Left forelimb (tissue), 1 donor: ENCODE measurements at regions not wholly inside any gene's neighbourhood (a gene's known extent, or its start where the extent isn't known, plus 50 kb on each side); places are given as distances from the start of the nearest gene placed in this dataset.

Source experiments
- DNase-seq: peaks from one replicate; pipeline ENCODE4 v3.0.0-alpha.2; 2018; ENCODE audit warnings: low spot score

DNA sequence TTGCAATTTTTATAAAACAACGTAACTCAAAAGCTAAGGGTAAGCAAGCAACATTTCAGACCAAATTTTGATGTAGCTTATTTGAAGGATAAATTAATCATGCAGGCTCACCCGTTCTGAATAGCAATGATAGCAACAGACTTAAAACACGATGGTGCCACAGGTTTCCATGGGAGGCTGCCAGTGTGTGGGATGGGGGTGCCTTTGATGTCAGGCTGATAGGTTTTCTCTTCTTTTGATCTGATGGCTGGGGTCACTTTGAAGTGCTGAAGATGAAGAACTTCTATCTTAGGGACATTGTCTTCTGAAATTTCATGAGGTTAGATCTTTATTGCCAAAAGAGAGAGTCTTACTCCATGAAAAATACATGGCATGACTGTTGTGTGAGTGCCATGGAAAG is 206.8 kb downstream of the LPIN1 start:
- DNase-seq: no peak

DNA sequence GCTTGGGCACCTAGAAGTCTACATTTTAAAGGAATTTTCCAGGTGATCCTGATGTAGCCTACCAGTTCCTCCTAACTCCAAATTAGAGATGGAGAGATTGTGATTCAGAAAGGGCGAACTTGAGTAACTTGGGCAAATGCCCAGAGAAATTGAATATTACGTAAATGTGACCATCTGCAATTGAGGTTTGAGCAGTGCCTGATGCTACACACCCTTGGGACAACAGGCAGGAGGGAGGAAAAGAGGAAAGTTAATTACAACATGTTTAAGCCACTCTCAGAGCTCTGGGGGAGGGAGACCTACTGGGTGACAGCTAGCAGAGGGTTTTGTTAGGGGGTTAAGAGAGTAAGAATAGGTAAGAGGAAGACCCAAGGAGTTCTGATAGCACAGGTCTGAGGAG is 208.9 kb downstream of the LPIN1 start:
- no peak for DNase-seq

DNA sequence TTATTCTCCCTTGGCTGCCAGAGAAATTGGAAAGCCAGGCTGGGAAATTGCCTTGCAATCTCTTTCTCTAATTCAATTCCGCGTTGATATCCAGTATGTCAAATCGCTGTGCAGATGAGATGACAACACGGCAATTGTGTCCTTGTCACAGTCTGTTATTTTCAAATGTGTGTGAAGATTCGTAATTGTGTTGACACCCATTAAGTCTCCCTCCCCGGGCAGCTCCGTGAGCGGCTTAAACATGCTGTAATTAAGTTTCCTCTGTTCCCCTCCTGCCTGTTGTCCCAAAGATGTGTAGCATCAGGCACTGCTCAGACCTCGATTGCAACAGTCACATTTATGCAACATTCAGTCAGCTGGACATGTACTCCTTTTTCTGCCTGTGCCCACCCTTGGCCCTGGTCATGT is 209.5 kb downstream of the LPIN1 start:
- no peak for DNase-seq

DNA sequence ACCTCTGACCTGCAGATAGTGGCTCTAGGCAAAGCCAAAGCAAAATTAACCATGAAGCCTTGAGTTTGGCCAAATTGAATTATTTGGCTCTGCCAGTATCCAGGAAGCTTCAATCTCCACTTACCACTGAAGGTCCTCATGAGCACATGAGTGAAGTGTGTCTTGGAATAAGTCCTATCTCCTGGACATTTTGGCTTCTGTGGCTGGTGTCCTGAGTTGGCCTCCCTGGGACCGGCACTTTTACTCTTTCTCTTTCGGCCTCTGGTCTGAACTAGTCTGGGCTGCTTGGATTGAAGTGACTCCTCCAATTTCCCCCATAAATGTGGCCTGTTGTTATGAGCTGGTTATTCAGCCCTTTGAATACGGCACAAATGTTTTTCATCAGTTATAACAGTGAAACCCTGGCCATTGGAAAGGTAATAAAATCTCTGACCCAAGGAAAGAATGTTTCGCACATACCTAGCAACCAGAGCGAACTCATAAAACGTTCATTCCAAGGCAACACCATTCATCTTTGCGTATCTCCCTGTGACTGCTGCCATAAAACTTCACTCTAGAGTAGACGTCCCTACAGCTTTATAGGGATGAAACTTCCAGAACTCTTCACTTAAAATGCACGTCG is 216.4 kb downstream of the LPIN1 start:
- DNase-seq: no peak

DNA sequence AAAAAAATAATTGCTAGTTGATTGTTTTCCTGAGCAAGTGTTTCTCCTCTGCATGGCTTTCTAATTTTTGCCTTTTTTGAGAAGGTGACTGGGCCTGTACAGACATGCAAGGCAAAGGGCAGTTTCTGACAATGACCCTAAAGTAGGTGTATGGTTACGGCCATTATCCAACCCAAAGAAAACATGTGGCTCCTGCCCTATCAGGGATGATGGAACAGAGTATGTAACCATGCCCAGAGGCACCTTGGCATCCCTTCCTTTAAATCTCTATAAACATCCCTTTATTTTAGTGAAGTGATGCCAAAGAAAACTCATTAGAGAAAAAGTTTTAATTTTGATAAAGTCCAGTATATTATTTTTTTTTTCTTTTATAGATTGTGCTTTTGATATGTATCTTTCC is 217.5 kb downstream of the LPIN1 start:
- DNase-seq: no peak

DNA sequence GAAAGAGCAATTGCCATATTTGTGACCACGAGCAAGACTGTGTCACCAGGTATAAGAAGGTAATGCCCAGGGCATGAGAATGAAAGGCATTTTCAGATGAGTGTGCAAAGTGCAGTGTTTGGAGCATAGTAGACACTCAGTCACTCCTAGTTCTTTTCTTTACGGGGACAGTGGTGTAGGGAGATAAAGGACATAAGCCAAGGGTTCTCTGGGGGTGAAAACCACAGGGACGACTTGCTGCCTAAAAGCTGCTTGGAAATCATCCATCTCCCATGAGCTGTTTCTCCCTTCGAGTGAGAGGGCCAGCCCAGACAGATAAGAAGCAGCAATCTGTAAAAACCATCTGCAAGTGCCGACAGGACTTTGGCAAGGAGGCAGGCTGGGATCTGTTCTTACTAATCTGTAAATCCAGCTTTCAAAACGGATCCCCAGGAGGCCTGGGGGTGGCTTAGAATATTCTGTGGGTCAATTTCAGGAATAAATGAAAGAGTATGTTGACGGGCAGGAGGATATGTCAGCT is 221.6 kb downstream of the LPIN1 start:
- no peak for DNase-seq

DNA sequence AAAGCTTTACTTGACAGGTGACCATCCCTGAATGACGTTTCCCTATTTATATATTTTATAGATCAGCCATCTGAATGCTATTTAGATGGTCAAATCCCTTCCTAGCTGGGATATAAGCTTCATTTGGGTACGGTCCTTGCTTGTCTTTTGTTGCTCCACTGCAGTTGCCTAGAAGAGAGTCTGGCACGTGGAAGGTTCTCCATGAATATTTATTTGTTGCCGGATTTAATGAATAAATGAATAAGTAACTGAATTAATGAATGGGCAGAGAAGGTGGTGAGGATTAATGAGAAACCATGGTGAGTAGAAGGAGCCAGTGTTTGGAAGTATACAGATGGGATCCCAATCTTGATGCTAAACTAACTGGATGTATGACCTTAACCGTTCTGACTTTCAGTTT is 222.1 kb downstream of the LPIN1 start:
- no peak for DNase-seq

DNA sequence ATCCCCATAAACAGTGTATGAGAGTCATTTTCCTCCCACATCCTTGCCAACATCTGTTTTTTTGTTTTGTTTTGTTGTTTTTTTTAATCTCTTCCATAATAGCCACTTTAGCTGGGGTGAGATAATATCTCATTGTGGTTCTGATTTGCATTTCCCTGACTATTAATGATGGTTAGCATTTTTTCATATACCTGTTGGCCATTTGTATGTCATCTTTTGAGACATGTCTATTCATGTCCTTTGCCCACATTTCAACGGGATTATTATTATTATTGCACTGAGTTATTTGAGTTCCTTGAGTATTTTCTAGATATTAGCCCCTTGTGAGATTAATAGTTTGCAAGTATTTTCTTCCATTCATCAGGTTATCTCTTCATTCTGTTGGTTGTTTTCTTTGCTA is 223.3 kb downstream of the LPIN1 start:
- DNase-seq: no peak

DNA sequence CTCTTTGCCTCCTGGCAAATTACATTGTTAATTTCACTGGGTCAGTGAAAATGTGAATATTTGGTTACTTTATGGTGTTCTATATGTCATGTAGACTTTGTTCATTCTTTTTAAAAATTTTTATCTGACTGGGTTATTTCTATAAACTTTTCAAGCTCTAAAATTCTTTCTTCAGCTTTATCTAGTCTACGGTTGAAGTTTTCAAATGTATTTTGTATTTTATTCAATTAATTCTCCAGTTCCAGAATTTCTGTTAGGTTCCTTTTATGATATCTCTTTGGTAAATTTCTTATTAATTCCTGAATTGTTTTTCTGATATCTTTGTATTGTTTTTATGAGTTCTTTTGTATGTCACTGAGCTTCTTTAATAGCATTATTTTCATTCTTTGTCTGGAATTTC is 228.1 kb downstream of the LPIN1 start:
- no peak for DNase-seq

DNA sequence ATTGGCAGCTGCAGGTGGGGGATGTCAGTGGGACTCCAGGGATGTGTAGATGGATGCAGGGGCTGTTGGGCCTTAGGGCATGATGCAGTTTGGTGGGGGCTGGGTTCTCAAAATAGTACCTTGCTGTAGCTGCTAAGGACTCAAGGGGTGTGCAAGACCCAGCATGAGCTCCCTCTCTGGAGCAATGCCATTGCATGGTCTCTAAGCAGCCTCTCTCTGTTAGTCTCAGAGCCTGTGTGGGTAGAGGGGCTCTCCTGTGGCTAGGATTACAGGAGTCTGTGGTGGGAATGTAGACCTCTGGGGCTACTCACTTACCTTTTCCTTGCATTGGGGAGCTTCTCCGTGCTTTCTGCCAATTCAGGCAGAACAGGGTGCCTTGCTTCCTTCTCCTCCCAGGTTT is 228.9 kb downstream of the LPIN1 start:
- DNase-seq: no peak

DNA sequence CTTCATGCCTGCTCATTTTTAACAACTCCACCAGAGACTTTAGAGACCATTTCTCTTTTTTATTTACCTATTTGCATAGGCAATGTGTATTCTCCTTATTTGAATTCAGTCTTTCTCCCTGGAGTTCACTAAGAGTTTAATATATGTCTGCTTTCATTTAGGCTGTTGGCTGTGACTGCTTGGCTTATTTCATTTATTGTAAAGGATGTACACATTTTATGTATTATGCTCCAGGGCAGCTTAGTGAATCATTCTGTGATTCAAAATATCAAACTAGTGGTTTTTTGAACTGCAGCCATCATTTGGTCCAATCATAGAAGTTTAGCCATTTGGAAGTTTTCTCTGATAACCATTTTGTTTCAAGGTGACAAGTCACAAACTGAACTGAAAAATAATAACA is 229.6 kb downstream of the LPIN1 start:
- no peak for DNase-seq

DNA sequence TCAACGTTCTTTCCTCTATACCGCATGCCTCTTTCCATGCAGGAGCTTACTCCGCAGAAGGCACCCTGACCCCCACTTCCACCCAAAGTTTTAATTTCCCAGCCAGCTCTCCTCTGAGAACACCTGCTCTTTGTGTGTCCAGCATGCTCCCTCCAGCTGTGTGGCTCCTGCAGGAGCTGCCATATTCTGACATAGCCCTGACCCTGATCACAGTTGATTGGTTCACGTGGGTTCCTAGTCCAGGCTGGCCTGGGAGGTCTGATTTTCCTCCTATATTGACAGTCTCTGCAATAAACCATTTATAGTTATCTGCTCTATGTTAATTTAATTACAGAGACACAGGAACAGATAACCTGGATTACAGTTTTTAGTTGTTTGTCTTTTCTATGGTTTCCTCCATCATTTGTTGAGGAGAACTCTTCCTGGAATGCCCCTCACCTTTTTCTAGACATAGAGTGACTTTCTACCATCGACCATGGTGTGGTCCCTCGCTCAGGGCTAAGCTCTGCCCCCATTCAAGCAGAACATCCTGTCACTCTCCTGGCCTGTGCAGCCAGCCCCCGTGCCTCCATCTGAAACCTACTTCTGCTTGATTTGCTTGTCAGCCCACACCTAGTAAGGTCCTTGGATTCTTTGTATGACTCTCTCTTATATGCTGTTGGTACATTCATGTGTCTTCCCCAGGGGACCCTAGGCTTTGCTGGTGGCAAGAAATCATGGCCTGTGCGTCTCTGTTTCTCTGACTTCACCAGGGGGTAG is 231.5 kb downstream of the LPIN1 start:
- DNase-seq: no peak

DNA sequence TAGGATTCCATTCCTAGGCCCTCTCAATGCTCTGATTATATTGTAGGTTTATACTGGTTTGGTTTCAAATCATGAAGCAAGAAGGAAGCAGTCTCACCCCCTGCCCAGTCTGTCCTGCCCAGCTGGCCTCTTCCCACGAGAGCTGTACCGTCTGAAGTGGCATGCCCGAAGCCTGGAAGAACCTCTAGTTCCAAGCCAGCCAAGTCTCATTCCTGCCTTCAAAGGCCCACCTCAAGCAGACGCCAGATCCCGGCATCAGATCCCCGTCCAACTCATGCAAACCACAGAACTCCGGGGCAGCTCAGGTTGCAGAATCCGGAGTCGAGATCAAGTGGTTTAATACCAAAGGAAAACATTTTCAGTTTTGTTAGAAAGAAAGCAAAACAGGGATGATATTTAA is 234.4 kb downstream of the LPIN1 start:
- no peak for DNase-seq

DNA sequence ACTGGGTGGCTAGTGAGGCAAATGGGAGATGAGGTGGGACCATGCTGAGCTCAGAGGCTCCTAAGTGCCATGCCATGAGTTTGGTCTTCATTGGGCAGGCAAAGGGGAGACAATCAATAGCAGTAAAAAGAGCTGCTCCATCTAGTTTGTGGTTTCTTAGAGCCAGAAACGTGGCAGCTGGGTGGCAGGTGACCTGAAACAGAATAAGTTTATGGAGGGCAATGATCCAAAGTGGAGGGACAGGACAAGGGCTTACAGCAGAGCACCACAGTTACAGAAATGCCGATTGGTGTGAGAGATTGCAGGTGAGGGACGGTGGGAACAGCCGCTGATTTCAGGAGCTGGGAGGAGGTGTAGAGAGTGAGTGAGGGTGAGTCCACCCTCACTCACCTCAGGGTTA is 237.0 kb downstream of the LPIN1 start:
- DNase-seq: no peak

DNA sequence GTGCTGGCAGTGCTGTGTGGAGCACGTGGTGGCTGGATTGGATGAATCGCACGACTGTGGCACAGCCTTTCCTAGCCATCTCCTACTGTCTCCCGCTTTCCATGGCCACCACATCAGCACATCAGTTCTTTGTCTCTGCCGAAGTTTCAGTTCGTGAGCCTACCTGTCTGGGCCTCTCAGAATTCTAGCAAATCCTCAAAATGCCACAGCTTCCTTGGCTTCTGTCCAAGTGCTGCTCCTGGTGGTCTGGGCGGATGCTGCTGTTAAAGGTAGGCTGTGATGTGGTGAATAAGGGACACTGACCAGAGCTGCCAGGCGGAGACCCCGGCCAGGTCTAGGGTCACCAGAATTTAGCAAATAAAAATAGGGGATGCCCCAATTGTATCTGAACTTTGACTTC is 237.4 kb downstream of the LPIN1 start:
- no peak for DNase-seq

DNA sequence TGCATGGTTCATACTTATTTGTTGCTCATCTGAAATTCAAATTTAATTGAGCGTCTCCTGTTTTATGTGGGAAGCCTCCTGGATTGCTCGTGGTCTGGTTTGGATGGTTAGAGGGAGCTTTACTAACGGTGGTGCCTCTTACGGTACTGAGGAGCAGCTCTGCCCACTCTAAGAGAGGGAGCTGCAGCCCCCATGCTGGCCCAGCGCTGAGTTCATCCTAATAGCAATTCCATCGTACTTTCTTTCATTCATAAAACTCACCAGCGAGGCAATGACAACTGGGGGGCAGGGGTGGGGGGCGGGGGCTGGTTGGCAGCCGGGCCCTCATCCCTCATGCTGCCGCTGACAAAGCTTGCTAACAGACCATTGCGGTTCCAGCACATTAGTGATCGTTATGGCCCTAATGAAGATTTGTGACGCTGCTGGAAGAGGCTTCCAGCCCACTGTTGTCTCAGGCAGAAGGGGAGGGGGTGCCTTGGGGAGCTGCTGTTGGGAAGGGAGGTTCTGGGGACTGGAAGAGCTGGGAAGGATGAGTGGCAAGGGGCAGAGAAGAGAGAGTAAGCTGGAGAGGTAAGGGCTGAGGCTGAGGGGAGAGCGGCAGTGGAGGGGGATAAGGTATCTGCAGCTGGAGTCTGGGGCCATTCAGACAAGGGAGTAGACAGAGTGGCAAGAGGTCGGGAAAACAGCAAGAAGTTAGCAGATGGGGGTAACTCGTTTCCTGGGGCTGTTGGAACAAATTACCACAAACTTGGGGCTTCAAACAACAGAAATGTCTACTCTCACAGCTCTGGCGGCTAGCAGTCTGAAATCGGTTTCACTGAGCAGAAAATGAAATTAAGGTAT is 238.1 kb downstream of the LPIN1 start:
- DNase-seq: no peak

DNA sequence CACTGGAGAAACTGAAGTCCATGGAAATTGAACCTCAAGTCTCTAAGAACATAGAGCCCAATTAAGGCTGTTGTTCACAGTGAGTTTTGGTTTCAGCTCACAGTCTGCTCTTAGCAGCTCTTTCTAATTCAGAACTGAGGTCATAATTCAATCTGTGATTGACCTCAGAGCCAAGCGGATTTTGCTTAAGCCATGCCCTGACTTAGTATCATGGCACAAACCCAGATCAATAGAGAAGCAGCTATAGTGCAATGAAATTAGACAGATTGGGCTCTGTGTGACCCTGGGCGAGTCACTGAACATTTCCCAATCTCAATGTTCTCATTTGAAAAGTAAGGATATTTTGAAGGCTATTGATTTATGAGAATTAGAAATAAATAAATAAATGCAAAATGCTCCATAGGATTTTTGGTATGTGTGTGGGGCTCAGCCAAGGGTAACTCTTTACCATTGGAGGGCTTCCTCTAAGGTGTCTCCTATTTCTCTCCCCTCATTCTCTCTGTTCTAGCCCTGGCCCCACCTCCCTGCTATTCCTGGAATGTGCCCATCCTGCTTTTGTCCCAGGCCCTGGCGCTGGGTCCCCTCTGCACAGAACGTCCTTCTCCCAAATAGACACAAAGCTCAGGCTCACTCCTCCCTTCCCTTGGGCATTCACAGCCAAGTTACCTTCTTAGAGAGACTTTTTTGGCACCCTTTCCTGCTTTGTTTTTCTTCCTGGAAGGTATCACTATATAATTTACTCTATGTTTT is 239.6 kb downstream of the LPIN1 start:
- DNase-seq: no peak

DNA sequence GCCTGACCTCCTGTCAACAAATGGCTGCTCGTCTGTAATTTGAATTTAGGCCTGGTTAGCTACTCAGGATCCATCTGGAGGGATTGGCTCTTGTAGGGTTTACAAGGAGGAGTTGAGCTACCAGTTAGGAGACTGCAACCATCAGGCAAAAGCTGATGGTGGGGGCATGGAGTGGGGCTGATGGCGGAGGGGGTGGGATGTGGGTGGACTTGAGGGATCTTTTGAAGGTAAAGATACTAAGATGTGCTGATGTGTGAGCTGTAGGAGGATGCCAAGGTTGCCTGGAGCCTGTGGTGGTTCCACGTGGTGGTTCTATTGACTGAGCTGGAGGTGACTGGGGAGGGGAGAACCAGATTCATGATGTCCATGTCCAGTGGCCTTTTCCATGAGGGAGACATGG is 240.7 kb downstream of the LPIN1 start:
- no peak for DNase-seq

DNA sequence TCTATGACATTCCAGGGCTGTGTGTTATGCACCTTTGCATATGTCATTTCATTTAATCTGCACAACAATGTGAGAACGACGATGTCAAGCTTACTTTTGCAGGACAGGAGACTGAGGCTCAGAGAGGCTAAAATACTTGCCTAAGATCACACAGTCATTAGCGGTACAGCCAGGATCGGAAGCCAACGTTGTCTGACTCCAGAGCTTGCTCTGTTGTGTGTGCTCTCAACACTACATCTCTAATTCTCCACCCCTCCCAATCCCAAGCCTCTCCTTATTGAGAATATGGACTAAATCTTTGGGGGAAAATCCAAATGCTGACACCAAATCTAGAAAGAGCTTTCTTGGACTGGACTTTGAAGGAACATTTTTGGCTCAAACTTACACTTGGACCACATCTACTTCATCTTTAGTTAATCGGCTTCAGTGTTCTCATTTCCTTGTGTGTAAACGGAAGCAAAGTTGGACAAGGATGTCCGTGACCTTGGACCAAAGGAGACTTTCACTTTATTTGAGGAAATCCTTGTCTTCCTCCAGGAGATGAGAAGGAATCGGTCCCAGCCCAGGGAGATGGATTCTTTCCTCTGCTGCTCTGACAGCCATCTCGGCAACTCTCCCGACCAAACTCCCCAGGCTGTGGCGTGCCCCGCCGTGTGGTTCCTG is 242.4 kb downstream of the LPIN1 start:
- peak; percentile 87 for DNase-seq

DNA sequence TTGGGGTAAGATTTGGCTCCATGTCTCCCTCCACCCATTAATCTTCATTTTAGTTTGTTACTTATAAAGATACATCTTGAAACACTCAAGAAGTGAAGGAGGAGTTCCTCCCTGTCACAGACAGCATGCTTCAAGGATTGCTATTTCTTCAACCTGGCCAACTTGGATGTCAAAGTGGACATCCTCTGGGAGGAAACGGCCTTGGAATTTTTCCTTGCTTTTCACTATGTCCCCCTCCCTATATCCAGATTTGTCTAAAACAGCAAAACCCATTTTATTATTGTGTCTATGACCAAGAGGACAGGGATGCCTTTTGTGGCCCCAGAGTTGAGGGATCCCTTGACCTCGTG is 242.9 kb downstream of the LPIN1 start:
- DNase-seq: no peak

DNA sequence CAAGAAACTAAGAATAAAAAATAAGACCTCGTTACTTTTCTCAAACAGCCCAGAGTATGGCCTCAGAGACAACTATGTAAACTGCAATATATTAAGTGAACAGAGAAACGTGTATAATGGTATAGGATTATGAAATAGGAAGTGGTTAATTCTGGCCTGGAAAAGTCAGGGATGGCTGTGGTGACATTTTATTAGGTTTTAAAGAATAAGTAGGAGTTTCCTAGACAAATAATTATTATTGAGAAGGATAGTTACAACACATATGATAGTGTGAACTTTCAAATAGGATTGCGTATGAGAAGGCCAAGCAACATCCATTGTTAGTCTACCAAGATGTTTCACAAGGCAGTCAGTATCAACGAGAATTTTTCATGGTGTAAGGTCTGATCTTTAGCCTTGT is 244.1 kb downstream of the LPIN1 start:
- DNase-seq: no peak

DNA sequence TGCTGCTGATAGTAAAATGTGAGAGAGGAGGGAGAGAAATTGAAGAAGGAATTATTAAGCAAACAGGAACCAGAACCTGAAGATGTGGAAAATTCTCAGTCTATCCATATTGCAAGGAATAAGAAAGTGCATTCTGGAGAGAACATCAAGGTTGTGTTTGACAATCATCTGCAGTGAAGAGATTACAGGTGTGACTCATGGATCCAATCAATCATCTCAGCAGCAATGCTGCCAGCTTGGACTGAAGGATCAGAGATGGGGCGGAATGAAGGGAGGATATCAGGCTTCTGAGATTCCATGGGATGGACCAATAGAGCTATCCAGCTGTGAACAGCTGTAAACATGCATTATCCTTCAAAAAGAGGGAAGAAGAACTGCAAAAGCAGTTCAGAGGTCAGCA is 247.3 kb downstream of the LPIN1 start:
- no peak for DNase-seq
